ENCODE measurements at regions not wholly inside any gene's neighbourhood (a gene's known extent, or its start where the extent isn't known, plus 50 kb on each side); places are given as distances from the start of the nearest gene placed in this dataset.

DNA sequence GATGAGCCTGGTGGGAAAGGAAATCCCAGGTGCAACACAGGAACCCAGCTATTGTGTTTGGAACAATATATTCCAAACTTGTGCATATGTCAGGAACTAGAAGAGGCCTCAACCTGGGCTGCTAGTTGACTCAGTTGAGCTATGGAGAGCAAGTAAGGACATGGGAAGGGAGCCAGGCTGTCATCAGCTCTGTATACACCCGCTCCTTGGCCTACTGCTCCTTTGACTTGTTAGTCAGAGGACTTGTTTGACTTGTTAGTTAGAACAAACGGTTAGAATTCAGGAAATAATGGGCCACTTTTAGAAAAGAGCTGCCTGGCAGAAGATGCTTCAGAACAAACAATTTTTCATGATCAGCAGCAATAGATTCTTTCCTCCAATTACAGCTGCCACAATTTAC, 76.4 kb downstream of the CBLL2 start:
- TF ChIP-seq, protein P1, sequence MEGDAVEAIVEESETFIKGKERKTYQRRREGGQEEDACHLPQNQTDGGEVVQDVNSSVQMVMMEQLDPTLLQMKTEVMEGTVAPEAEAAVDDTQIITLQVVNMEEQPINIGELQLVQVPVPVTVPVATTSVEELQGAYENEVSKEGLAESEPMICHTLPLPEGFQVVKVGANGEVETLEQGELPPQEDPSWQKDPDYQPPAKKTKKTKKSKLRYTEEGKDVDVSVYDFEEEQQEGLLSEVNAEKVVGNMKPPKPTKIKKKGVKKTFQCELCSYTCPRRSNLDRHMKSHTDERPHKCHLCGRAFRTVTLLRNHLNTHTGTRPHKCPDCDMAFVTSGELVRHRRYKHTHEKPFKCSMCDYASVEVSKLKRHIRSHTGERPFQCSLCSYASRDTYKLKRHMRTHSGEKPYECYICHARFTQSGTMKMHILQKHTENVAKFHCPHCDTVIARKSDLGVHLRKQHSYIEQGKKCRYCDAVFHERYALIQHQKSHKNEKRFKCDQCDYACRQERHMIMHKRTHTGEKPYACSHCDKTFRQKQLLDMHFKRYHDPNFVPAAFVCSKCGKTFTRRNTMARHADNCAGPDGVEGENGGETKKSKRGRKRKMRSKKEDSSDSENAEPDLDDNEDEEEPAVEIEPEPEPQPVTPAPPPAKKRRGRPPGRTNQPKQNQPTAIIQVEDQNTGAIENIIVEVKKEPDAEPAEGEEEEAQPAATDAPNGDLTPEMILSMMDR (IDR thresholded peaks at IDR 0.05): no peak
- no peak for TF ChIP-seq POLR2A (IDR thresholded peaks at IDR 0.05)

All from testis (tissue), 2 donors.